ENCODE measurements at regions not wholly inside any gene's neighbourhood (a gene's known extent, or its start where the extent isn't known, plus 50 kb on each side); places are given as distances from the start of the nearest gene placed in this dataset.

DNA sequence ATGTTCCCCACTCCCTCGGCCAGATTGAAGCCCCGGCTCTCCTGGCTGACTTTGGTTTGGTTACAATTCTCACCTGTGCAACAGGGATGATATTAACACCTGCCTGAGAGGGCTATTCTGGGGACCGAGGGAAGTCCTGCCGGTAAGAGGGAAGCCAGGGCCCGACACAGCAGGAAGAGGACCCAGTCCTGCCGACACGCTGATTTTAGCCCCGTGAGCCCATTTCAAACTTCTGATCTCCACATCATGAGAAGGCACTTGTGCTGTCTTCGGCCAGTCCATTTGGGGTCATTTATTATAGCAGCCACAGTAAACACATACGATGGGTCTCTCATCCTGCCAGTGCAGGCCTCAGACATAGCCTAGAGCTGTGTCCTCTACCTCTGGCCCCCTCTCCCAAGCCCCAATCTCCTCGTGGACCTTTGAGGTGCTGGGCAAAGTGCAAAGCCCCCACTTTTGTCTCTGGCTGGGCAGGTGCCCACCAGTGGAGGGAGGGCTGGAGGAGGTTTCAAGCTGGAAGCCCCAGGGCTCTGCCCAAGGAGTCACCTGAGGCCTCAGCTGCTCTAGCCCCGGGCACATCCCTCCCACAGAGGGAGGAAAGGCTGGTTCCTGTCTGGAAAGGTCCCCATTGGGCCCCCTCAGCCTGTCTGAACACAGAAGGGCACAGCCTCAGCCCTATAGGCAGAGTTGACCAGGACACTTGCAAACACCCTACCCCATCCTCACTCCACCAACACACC, 59.1 kb upstream of the FGF3 start:
- H3K27ac ChIP-seq (ENCODE audit: low read depth in 1 of 2, low read length in 2 of 2) = no peak overlapping the region
- no peak for ATAC-seq (ENCODE audit: low FRiP score)
- DNase-seq = peak in 1 of 2 donors; percentile 62
- no peaks in the 10 kb centered on the region for H3K27me3 ChIP-seq (ENCODE audit: control insufficient read depth in 1 of 2, insufficient read depth in 2 of 2, low read length in 1 of 2)
- intact Hi-C loops (cut with DNase I) = no loop called here
- H3K4me1 ChIP-seq (ENCODE audit: control insufficient read depth in 1 of 2, insufficient read depth in 2 of 2, low read length in 2 of 2) = no peaks in the 10 kb centered on the region
- H3K36me3 ChIP-seq (ENCODE audit: control insufficient read depth in 1 of 2, insufficient read depth in 2 of 2, low read length in 1 of 2) = no peaks in the 10 kb centered on the region
- H3K4me3 ChIP-seq (ENCODE audit: low read length in 2 of 2) = no peak overlapping the region
- no peaks in the 10 kb centered on the region for H3K9me3 ChIP-seq (ENCODE audit: control insufficient read depth, low read length)
- 93 to 95% methylated on average over 11 to 12 of the region's 12 CpGs for WGBS, 2 donors

DNA sequence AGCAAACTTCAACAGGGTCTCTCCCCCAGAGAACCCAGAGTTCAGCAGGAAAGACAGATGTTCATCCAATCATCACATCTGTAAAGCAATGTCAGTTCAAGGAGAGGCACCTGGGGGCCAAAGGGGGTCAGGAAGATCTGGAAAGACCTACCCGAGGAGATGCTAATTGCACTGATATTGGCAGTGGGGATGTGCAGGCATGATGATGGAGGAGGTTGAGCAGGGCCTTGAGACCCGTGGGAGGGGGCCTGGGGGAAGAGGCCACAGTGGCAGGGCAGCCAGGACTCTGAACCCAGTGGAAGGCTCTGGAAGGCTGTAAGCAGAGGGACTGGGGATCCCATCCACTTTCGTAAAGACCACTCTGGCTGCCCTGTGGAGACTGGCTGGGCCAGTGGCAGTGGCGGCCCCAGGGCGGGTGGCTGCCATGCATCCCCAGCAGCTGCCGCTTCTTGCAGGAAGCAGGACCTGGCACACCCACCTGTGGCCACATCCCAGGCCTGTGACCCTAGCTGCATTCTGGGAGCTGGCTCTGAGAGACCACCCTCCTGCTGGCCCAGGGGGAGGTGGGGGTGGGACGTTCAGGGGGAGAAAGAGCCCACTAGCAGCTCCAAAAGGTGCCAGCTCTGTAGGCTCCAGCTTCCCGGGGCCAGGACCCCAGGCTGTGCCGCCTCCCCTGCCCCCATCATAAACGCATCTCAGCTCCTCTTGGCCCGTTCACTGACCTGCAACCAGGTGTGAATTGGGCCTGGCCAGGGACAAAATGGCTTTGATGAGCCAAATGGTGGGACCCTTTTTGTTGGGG, 59.9 kb upstream of the FGF3 start:
- Histone ChIP-seq H3K27me3 (ENCODE audit: control insufficient read depth in 1 of 2, insufficient read depth in 2 of 2, low read length in 1 of 2) (no peaks in the 10 kb centered on the region), H3K27ac (ENCODE audit: low read depth in 1 of 2, low read length in 2 of 2) (no peak overlapping the region), H3K36me3 (ENCODE audit: control insufficient read depth in 1 of 2, insufficient read depth in 2 of 2, low read length in 1 of 2) (no peaks in the 10 kb centered on the region), H3K4me3 (ENCODE audit: low read length in 2 of 2) (no peak overlapping the region), H3K9me3 (ENCODE audit: control insufficient read depth, low read length) (no peaks in the 10 kb centered on the region), H3K4me1 (ENCODE audit: control insufficient read depth in 1 of 2, insufficient read depth in 2 of 2, low read length in 2 of 2) (no peaks in the 10 kb centered on the region)
- intact Hi-C loops (cut with DNase I) = no loop called here
- 77 to 89% methylated on average over 10 to 11 of the region's 11 CpGs for WGBS, 2 donors
- no peak for DNase-seq
- ATAC-seq (ENCODE audit: low FRiP score) = no peak

DNA sequence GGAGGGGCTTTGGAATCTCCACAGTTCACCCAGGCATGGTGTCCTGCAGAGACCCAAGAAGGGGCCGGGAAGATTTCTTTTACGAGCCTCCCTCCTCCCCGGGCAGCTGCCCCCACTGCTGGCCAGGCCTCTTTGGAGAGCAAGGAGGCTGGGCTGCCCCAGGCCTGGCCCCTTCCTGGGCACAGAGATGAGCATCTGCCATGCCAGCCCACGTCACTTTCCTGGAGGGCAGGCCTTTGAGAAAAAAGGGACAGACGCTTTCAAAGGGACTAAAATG, 60.5 kb upstream of the FGF3 start:
- WGBS, 2 donors = 67 to 75% methylated on average over 5 of the region's 5 CpGs
- peak in 1 of 2 donors; percentile 14 for DNase-seq
- intact Hi-C loops (cut with DNase I) = loop anchor here in 1 of 2 donors (10.0 kb wide), 1 partner anchor 185 kb away; no protein-coding TSS in a partner anchor

DNA sequence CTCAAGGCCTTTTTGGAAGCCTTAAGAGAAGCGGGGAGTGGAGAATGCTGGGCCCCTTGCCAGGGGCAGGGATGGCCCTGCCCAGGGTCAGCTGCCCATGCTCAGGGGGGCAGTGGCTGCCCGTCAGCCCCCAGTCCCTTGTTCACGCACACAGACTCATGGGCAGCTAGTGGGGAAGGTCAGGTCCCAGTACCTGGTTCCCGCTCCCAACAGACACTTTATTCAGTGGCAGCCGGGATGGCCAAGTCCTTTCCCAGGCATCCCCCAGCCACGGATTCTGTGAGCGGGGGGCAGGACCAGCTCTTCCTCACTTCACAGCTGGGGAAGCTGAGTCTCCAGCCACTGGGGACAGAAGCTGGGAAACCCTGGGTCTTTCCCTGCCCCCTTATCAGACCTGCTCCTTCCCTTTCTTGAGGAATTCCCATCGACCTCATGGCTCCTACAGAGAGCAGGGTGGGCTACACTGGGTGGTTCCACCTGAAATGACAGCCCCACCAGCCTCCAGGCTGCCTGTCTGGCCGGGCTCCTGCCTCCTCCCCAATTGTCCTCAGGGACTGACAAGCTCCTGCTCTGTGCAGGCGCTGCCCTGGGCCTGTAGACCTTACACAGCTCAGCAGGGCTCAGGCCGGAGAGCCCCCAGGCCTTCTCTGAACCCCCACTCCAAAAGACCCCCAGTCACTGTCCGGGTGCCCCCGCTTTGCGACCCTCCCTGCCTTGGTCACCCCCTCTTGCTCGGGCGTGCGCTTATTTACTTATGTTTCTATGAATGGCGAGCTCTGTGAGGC, 61.0 kb upstream of the FGF3 start:
- WGBS, 2 donors = 86 to 88% methylated on average over 18 of the region's 18 CpGs
- H3K4me1 ChIP-seq (ENCODE audit: control insufficient read depth in 1 of 2, insufficient read depth in 2 of 2, low read length in 2 of 2) = no peaks in the 10 kb centered on the region
- no peaks in the 10 kb centered on the region for H3K27me3 ChIP-seq (ENCODE audit: control insufficient read depth in 1 of 2, insufficient read depth in 2 of 2, low read length in 1 of 2)
- ATAC-seq (ENCODE audit: low FRiP score) (no peak), DNase-seq (peak in 1 of 2 donors; percentile 72)
- H3K4me3 ChIP-seq (ENCODE audit: low read length in 2 of 2) = no peak overlapping the region
- no peaks in the 10 kb centered on the region for H3K36me3 ChIP-seq (ENCODE audit: control insufficient read depth in 1 of 2, insufficient read depth in 2 of 2, low read length in 1 of 2)
- intact Hi-C loops (cut with DNase I) = loop anchor here in 1 of 2 donors (10.0 kb wide), 1 partner anchor 185 kb away; no protein-coding TSS in a partner anchor
- no peak overlapping the region for H3K27ac ChIP-seq (ENCODE audit: low read depth in 1 of 2, low read length in 2 of 2)
- H3K9me3 ChIP-seq (ENCODE audit: control insufficient read depth, low read length) = no peaks in the 10 kb centered on the region

More for the DNA sequence above, 60.5 kb upstream of the FGF3 start:
- Histone ChIP-seq H3K27me3 (ENCODE audit: control insufficient read depth in 1 of 2, insufficient read depth in 2 of 2, low read length in 1 of 2) (no peaks in the 10 kb centered on the region), H3K36me3 (ENCODE audit: control insufficient read depth in 1 of 2, insufficient read depth in 2 of 2, low read length in 1 of 2) (no peaks in the 10 kb centered on the region), H3K4me1 (ENCODE audit: control insufficient read depth in 1 of 2, insufficient read depth in 2 of 2, low read length in 2 of 2) (no peaks in the 10 kb centered on the region), H3K9me3 (ENCODE audit: control insufficient read depth, low read length) (no peaks in the 10 kb centered on the region), H3K27ac (ENCODE audit: low read depth in 1 of 2, low read length in 2 of 2) (no peak overlapping the region), H3K4me3 (ENCODE audit: low read length in 2 of 2) (no peak overlapping the region)
- ATAC-seq (ENCODE audit: low FRiP score) = no peak

DNA sequence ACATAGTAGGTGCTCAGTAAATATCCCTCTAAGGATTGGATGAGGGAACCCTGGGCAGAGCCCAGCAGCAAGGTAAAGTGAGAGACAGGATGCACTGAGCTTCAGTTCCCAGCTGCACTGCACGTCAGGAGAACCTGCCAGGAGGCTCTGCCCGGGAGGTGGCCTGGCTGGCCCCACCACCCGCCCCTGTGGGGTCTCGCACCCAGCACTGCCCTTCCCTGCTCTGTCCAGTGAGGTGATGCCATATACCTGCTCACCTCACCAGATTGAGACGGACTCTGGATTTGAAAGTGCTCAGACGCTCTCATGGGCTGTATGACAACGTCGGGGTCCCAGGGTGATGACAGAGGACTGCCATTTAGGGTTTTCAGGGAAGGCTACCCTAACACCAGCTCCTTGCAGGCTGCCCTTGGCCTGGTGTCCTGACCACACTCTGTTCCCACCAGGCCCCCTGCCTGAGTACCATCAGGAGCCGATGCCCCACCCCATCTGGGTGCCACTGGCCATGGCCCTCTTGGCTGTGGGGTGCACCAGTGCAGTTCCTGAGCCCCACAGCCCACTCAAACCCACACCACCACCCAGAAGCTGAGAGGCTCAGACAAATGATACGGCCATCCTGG, 61.7 kb upstream of the FGF3 start:
- Histone ChIP-seq H3K27me3 (ENCODE audit: control insufficient read depth in 1 of 2, insufficient read depth in 2 of 2, low read length in 1 of 2) (no peaks in the 10 kb centered on the region), H3K4me1 (ENCODE audit: control insufficient read depth in 1 of 2, insufficient read depth in 2 of 2, low read length in 2 of 2) (no peaks in the 10 kb centered on the region), H3K4me3 (ENCODE audit: low read length in 2 of 2) (no peak overlapping the region), H3K36me3 (ENCODE audit: control insufficient read depth in 1 of 2, insufficient read depth in 2 of 2, low read length in 1 of 2) (no peaks in the 10 kb centered on the region), H3K27ac (ENCODE audit: low read depth in 1 of 2, low read length in 2 of 2) (no peak overlapping the region), H3K9me3 (ENCODE audit: control insufficient read depth, low read length) (no peaks in the 10 kb centered on the region)
- WGBS, 2 donors = 95 to 99% methylated on average over 10 of the region's 10 CpGs
- intact Hi-C loops (cut with DNase I) = loop anchor here in 1 of 2 donors (10.0 kb wide), 1 partner anchor 186 kb away; no protein-coding TSS in a partner anchor
- ATAC-seq (ENCODE audit: low FRiP score) (no peak), DNase-seq (peak in 1 of 2 donors; percentile 67)

DNA sequence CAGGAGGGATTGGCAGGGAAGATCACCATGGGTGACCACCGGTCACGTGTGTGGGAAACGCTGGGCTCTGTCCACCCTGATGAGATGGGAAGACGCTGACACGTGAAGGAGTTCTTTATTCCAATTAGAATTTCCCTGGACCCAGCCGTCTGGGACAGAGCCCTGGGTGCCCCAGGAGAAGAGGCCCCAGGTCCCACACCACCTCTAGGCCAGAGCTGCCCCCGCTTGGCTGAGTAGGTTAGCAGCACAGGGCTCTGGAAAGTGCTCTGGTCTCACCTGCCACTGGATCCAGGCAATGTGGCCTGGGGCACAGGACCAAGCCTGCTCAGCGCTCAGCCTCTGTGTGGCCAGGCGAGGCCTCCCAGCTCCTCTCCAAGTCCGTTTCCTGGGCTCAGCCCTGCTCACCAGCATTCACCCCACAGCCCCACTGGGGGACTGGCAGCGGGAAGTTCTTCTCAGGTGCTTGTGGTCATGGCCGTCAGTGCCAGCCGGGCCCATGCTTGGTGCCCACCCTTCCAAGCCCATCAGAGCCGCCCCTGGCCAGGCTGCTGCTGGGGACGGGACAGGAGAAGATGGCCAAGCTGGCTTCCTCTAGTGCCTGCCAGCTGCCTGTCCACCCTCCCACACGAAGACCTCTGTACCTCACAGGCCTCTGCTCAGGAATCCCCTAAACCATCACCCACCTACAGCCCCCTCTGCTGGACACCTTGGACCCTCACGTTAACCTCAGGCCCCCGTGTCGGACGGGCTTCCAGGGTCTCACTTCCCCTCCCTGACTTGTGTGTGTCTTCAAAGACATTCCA, 62.5 kb upstream of the FGF3 start:
- Histone ChIP-seq H3K4me3 (ENCODE audit: low read length in 2 of 2) (no peak overlapping the region), H3K4me1 (ENCODE audit: control insufficient read depth in 1 of 2, insufficient read depth in 2 of 2, low read length in 2 of 2) (no peaks in the 10 kb centered on the region), H3K27ac (ENCODE audit: low read depth in 1 of 2, low read length in 2 of 2) (no peak overlapping the region), H3K36me3 (ENCODE audit: control insufficient read depth in 1 of 2, insufficient read depth in 2 of 2, low read length in 1 of 2) (no peaks in the 10 kb centered on the region), H3K27me3 (ENCODE audit: control insufficient read depth in 1 of 2, insufficient read depth in 2 of 2, low read length in 1 of 2) (no peaks in the 10 kb centered on the region), H3K9me3 (ENCODE audit: control insufficient read depth, low read length) (no peaks in the 10 kb centered on the region)
- 88 to 90% methylated on average over 20 of the region's 20 CpGs for WGBS, 2 donors
- no peak for ATAC-seq (ENCODE audit: low FRiP score)
- intact Hi-C loops (cut with DNase I) = loop anchor here in 1 of 2 donors (10.0 kb wide), 1 partner anchor 187 kb away; no protein-coding TSS in a partner anchor
- peak in 1 of 2 donors; percentile 68 for DNase-seq

DNA sequence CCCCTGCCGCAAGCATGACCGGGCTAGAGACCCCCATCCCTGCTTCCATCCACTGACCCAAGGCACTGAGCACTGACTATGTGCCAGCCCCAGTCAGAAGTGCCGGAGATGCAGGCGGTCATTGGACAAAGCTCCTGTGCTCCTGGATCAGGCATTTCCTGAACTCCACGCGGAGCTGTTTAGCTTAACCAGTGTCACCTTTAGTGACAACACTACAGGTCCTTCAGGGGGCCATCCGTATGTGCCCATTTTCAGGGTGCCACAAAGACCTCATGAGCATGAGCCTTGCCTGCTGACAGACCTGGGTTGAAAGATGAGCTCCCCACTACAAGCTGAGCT, 63.0 kb upstream of the FGF3 start:
- no peaks in the 10 kb centered on the region for H3K9me3 ChIP-seq (ENCODE audit: control insufficient read depth, low read length)
- intact Hi-C loops (cut with DNase I) = loop anchor here in 1 of 2 donors (10.0 kb wide), 1 partner anchor 187 kb away; no protein-coding TSS in a partner anchor
- ATAC-seq (ENCODE audit: low FRiP score) = no peak
- H3K4me1 ChIP-seq (ENCODE audit: control insufficient read depth in 1 of 2, insufficient read depth in 2 of 2, low read length in 2 of 2) = no peaks in the 10 kb centered on the region
- no peak for DNase-seq
- 94 to 95% methylated on average over 7 of the region's 7 CpGs for WGBS, 2 donors
- H3K27ac ChIP-seq (ENCODE audit: low read depth in 1 of 2, low read length in 2 of 2) = no peak overlapping the region
- no peaks in the 10 kb centered on the region for H3K36me3 ChIP-seq (ENCODE audit: control insufficient read depth in 1 of 2, insufficient read depth in 2 of 2, low read length in 1 of 2)
- H3K4me3 ChIP-seq (ENCODE audit: low read length in 2 of 2) = no peak overlapping the region
- H3K27me3 ChIP-seq (ENCODE audit: control insufficient read depth in 1 of 2, insufficient read depth in 2 of 2, low read length in 1 of 2) = no peaks in the 10 kb centered on the region

Measured in aorta (tissue), 5 donors.